ENCODE measurements at regions not wholly inside any gene's neighbourhood (a gene's known extent, or its start where the extent isn't known, plus 50 kb on each side); places are given as distances from the start of the nearest gene placed in this dataset.
"Not testable (repeated sequence)": the region's sequence is repeated elsewhere in the genome, so short reads cannot be mapped to it uniquely, and the experiment has no call there.

- DNase-seq, result no peak
These were observed 410.3 kb downstream of the NEBL start for GRCh38 chr10:20486791-20487190.

DNA sequence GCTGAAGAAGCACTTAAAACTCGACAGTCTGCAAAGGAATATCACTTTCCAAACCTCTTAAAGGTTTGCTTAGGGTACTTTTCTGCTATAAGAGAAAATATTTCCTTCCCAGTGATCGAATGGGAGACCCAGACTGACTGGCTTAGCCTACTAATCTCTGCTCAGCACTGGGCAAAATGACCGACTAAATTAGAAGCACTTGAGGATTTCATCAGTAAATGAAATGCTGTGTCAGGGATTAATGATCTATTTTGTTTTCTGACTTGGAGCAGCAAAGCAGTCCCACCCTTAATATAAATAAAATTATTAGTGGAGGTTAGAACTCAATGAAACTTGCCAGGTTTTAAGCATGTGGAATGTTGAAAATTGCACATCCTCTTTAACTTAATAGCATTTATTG, 411.6 kb downstream of the NEBL start:
- peak; percentile 21 for DNase-seq

- no peak for DNase-seq
These were observed 416.1 kb downstream of the NEBL start for GRCh38 chr10:20481054-20481453.

GRCh38 chr10:20480575-20480974, 416.5 kb downstream of the NEBL start:
- not testable (repeated sequence) for DNase-seq

- DNase-seq, result no peak
These were observed 423.0 kb downstream of the NEBL start for GRCh38 chr10:20474064-20474463.

GRCh38 chr10:20473023-20473760, 423.9 kb downstream of the NEBL start:
- DNase-seq, result no peak

- no peak for DNase-seq
These were observed 430.4 kb downstream of the NEBL start for GRCh38 chr10:20466731-20467130.

GRCh38 chr10:20457649-20458048, 439.5 kb downstream of the NEBL start:
- DNase-seq, result no peak

GRCh38 chr10:20455774-20456173, 441.3 kb downstream of the NEBL start:
- DNase-seq, result no peak

DNA sequence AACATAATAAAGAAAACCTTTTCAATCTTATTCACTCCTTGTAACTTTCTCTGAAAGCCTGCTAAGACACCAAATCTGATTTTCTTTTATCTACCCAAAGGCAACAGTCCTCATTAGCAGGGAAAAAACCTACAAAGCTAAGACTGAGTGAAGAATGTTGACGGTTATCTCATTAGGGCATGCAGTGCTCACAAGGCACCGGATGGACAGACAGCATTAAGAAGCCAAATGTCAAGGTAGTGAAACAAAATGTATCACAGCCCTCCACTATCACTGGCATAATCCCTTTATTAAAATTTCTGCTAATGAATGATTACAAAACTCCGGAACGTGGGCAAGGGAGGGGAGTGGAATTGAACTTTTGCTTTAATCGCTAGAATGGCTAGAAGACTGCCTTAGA, 442.8 kb downstream of the NEBL start:
- peak; percentile 34 for DNase-seq

DNA sequence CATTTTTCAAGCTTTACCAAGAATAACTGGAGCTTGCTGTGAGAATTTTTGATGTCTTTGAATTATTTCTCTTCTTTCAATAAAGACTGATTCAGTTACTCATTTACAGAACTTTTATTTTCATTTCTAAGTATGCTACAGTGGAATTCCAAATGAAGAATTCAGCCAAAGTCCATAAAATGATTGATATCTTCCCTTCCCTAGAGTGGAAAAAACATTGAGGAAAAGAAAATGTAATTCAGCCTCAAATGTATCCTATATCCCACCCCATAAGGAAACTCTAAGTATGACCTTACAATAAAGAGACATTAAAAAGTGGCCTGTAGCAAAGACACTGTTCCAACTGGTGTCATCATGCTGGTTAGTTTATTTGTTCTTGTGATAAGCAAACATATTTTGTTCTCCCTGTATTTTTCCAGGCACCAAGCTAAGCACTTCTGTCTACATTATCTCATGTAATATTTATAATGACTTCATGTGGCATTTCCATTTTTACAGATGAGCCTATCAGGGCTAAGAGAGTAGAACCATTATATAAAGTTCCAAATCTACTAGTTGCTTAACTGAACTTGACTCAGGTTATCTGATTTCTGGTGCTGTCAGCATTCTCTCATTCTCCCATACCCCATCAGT, 450.4 kb downstream of the NEBL start:
- DNase-seq, result no peak

DNA sequence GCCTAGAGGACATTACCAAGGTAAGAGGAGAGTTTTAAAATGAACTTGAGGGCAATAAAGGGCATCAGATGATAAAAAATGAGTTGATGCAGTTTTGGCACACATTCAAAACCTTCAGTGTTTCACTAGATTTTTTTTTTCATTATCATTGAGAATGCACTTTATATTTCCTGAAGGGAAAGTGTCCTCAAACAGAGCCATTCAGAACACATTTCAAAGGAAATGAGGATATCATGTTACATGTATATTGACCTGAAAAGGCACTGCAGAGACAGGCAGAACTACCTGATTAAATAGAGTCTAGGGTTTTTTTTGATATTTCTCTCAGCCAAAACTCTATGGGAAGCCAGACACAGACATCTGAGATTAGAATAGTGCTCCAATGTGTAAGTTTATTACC, 454.0 kb downstream of the NEBL start:
- DNase-seq, result no peak

DNA sequence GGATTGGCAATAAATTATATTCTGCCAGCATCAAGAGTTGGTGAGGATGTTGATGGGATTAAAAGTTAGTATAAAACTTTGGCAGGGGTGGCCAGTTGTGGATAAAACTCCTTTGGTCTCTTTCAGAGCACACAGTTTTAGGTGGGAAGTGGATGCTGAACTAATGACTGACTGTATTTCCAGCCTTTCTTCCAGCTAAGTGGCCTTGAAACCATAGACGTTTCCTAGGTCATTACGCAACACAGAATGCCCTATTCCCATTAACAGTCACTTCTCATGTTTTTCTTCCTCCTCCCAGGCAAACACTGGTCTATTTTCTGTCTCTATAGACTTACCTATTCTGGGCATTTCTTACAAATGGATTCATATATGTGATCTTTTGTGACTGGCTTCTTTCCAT, 467.4 kb downstream of the NEBL start:
- no peak for DNase-seq

DNA sequence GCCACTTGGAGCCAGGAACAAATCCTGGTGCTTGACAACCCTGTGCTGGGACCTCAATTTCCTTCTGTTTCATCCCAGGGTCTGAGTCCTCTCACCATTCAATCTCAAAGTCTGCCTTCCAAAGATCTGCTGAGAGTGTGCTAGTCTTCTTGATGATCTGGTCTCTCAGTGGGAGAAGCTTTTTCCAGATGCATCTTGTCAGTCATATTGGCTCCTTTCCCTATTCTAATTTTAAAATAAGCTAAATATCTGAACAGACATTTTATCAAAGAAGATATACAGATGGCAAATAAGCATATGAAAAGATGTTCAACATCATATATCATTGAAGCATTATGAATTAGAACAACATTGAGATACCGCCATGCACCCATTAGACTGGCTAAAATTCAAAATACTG, 469.3 kb downstream of the NEBL start:
- DNase-seq, result no peak

DNA sequence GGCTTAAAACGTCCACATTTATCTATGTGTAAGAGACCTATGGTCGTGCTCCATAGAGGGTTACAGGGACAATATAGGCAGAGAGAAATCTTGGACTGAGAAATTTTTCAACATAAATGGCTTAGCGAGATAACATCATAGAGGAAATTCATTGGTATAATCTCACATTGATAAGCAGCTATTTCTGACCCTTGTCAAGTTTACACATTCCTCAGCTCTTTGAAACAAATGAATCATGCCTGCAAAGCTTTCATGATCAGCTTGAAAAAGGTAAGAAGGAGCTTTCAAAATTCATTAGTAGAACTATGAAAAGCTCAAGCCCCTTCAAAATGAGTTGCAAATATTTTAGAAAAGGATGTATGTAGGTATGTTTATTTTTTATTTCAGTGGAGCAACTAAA, 478.8 kb downstream of the NEBL start:
- DNase-seq, result no peak

- no peak for DNase-seq
These were observed 479.3 kb downstream of the NEBL start for GRCh38 chr10:20417791-20418190.

- no peak for DNase-seq
These were observed 481.4 kb downstream of the NEBL start for GRCh38 chr10:20415684-20416083.

GRCh38 chr10:20407357-20407756, 489.8 kb downstream of the NEBL start:
- DNase-seq, result no peak

- DNase-seq, result no peak
These were observed 490.6 kb downstream of the NEBL start for GRCh38 chr10:20406281-20407104.

DNA sequence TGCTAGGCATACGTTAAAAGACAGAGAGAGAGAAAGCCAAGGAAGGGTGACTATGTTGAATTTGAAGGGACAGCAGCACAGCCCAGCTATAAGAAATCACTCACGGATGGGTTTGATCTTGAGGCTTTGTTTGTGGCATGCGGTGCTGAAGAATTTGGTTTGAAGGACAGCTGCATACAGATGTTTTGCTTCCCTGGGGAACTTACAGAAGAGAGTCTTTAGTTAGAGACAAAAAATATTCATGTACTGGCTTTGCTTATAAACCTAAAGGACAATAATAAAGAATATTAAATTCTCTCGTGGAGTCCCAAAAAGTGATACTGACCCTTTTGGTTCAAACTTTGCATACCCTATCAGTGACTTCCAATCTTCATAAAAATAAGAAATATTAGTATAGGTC, 491.4 kb downstream of the NEBL start:
- no peak for DNase-seq

DNA sequence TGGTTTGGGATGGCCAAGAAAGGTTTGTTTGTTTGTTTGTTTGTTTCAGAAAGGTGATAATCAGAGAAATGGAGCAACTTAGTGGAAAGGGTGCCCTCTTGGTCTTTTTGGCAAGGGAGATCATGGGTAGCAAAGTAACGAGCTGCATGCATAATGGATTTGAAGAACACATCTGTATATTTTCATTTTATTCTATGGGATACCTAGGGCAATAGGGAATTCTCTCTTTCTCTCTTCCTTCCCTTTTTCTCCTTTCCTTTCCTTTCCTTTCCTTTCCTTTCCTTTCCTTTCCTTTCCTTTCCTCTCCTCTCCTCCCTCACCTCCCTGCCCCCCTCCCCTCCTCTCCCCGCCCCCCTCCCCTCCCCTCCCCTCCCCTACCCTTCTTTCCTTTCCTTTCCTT, 492.1 kb downstream of the NEBL start:
- no peak for DNase-seq

DNA sequence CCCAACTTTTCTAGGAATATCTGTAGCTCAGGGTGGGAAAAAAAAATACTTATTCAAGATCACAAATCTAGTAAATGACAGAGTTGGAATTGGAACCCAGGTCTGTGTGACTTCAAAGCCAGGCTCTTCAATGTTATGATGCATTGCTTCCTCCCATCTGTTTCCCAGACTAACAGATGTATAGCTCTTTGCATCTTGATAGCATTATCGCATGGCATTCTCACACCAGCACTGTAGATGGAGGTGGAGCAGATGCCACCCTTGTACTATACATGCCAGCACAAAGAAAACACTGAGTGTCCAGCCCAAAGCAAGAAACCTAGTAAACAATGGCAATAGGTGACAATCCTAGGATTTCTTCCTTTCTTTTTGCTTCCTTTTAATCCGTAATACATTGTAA, 497.3 kb downstream of the NEBL start:
- no peak for DNase-seq

DNA sequence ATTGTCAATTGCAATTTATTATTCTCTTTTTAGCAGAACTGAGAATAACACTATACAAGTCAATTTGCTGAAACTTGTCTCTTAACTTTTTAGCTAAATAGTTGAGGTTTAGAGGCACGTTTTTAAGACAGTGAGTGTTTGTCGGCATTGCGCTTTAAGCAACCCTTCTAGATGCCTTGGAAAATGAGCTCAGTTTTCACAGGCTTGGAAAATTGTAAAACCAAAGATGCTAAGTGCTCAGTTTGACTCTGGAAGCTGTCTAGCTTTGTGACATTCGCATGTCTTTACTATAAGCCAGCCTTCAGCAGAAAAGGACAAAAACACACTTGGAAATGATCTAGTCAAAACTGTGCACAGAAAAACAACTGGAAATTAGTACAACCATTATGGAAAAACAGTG, 500.4 kb downstream of the NEBL start:
- no peak for DNase-seq

DNA sequence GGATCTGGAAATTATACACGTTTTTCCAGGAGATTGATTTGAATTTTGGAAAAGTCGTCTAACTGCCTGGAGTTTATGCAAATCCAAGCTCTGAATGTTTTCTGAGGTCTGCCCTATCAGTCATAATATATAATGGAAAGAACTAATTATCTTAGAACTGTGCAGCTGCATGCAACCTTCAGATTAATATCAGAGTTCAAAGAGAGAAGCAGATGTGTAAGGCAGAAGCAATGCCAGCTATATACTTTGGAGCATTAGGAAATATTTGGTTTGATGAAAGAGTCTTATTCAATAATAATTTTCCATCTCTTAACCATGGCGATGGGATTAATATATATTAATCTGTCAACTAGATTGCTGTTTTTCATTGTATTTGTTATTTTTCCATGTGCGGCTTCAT, 500.9 kb downstream of the NEBL start:
- DNase-seq, result no peak

Measured in retina (tissue), 1 donor.